Peyer's patch (tissue), 4 donors: ENCODE measurements at regions not wholly inside any gene's neighbourhood (a gene's known extent, or its start where the extent isn't known, plus 50 kb on each side); places are given as distances from the start of the nearest gene placed in this dataset.

ENCODE experiments used
- CTCF ChIP-seq, 6 experiments: fragments of 450-650 bp in 4 of 6; fragments of 200-600 bp in 2 of 6; sonication (generic) in 1 of 6; IDR thresholded peaks; one replicate each; pipeline ENCODE4 v1.5.1; 2017 to 2019; ENCODE audit warnings: antibody characterized with exemption in 6 of 6, mild to moderate bottlenecking in 3 of 6, moderate library complexity in 1 of 6
- POLR2A ChIP-seq, 2 donors: fragments of 450-650 bp; IDR thresholded peaks; one replicate each; pipeline ENCODE4 v1.5.1; 2017; ENCODE audit warnings: antibody characterized with exemption in 2 of 2, mild to moderate bottlenecking in 2 of 2, moderate library complexity in 2 of 2

GRCh38 chr7:115683093-115683492 is 347.5 kb downstream of the TFEC start:
- TF ChIP-seq CTCF (IDR thresholded peaks at IDR 0.05) (no peak), POLR2A (IDR thresholded peaks at IDR 0.05) (no peak)
